Fibroblast of mammary gland (primary cell): ENCODE measurements at regions not wholly inside any gene's neighbourhood (a gene's known extent, or its start where the extent isn't known, plus 50 kb on each side); places are given as distances from the start of the nearest gene placed in this dataset.
A peak's percentile ranks its signal among the peaks of the same experiment; 100 is the strongest.

ENCODE experiments used
- DNase-seq: peaks from one replicate; pipeline ENCODE4 v3.0.0-alpha.2; 2010; ENCODE audit warnings: low read depth
- H3K4me3 ChIP-seq: 2 replicates; pipeline ENCODE4 v1.5.1; 2011; ENCODE audit warnings: low read depth, mild to moderate bottlenecking, low read length, moderate library complexity; ENCODE audit not compliant: control insufficient read depth
- CTCF ChIP-seq: conservative IDR thresholded peaks from 2 replicates; pipeline ENCODE4 v1.5.1; 2011; ENCODE audit warnings: low read depth, low read length, inconsistent platforms; ENCODE audit not compliant: control insufficient read depth, insufficient read depth

GRCh38 chr15:97736748-97737147 lies 223.8 kb upstream of the ARRDC4 start:
- no peak for DNase-seq
- TF ChIP-seq CTCF, result no peak
- H3K4me3 ChIP-seq, result no peak overlapping the region

GRCh38 chr15:97745481-97746071 lies 214.9 kb upstream of the ARRDC4 start:
- TF ChIP-seq CTCF, result peak; percentile 47
- DNase-seq, result peak; percentile 15
- H3K4me3 ChIP-seq, result no peak overlapping the region

GRCh38 chr15:97747342-97747741 lies 213.2 kb upstream of the ARRDC4 start:
- TF ChIP-seq CTCF, result no peak
- DNase-seq, result no peak
- H3K4me3 ChIP-seq, result no peak overlapping the region

GRCh38 chr15:97748576-97748975 lies 211.9 kb upstream of the ARRDC4 start:
- no peak for TF ChIP-seq CTCF
- no peak overlapping the region for H3K4me3 ChIP-seq
- DNase-seq, result no peak

DNA sequence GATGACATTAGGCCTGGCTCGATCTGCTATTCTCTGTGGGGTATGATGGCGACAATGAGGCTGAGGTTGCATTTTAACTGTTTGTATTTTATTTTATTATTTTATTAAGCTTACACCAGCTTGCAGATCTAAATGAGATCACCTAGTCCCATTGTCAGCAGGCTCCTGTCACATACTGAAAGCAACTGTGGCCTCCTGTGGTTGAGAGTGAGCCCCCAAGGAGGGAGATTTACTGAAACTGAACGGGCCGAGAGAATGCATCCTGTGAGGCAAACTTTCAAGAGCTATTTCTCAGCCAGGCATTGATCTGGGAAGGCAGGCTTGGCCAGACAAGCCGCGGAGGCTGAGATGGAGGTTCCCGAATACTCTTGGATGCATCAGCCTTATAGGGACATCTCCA lies 210.4 kb upstream of the ARRDC4 start:
- no peak overlapping the region for H3K4me3 ChIP-seq
- TF ChIP-seq CTCF, result no peak
- no peak for DNase-seq

DNA sequence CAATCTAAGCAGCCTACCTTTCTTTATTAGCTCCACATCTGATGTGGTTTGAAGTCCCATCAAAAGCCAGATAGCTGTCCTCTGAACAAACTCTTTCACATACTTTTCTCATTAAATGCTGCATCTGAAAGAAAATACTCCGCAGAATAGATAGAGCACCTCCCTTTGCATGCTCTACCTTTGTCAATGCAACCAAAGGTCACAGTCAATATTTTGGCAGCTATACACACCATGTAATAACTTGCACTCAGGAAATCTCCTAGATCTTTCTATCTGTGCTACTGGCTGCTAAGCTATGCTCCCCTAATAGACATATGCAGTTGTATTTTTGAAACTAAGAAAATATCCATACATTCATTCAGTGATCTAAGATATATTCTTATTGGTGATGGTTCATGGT lies 204.8 kb upstream of the ARRDC4 start:
- TF ChIP-seq CTCF, result no peak
- no peak overlapping the region for H3K4me3 ChIP-seq
- DNase-seq, result no peak

GRCh38 chr15:97759363-97759762 lies 201.1 kb upstream of the ARRDC4 start:
- no peak for TF ChIP-seq CTCF
- no peak overlapping the region for H3K4me3 ChIP-seq
- peak; percentile 38 for DNase-seq
